ENCODE measurements at regions not wholly inside any gene's neighbourhood (a gene's known extent, or its start where the extent isn't known, plus 50 kb on each side); places are given as distances from the start of the nearest gene placed in this dataset.
"Not testable (repeated sequence)": the region's sequence is repeated elsewhere in the genome, so short reads cannot be mapped to it uniquely, and the experiment has no call there.

GRCh38 chr17:65307081-65307960, 170.2 kb downstream of the RGS9 start:
- no peak for DNase-seq (ENCODE audit: low spot score)

GRCh38 chr17:65305778-65306177, 168.6 kb downstream of the RGS9 start:
- DNase-seq (ENCODE audit: low spot score), result no peak

- DNase-seq (ENCODE audit: low spot score), result no peak
These were observed 167.9 kb downstream of the RGS9 start for GRCh38 chr17:65305116-65305515.

GRCh38 chr17:65301882-65302281, 164.7 kb downstream of the RGS9 start:
- not testable (repeated sequence) for DNase-seq (ENCODE audit: low spot score)

- DNase-seq (ENCODE audit: low spot score), result peak; percentile 48
These were observed 164.0 kb downstream of the RGS9 start for GRCh38 chr17:65301184-65301583.

GRCh38 chr17:65297916-65298315, 160.7 kb downstream of the RGS9 start:
- no peak for DNase-seq (ENCODE audit: low spot score)

- DNase-seq (ENCODE audit: low spot score), result peak; percentile 24
These were observed 160.2 kb downstream of the RGS9 start for GRCh38 chr17:65297384-65297783.

- DNase-seq (ENCODE audit: low spot score), result peak; percentile 71
These were observed 157.1 kb downstream of the RGS9 start for GRCh38 chr17:65294181-65294719.

GRCh38 chr17:65293584-65294180, 156.5 kb downstream of the RGS9 start:
- no peak for DNase-seq (ENCODE audit: low spot score)

- DNase-seq (ENCODE audit: low spot score), result peak; percentile 31
These were observed 155.3 kb downstream of the RGS9 start for GRCh38 chr17:65292430-65292829.

- DNase-seq (ENCODE audit: low spot score), result not testable (repeated sequence)
These were observed 154.1 kb downstream of the RGS9 start for GRCh38 chr17:65291301-65291700.

- peak; percentile 51 for DNase-seq (ENCODE audit: low spot score)
These were observed 153.4 kb downstream of the RGS9 start for GRCh38 chr17:65290616-65291015.

- no peak for DNase-seq (ENCODE audit: low spot score)
These were observed 152.9 kb downstream of the RGS9 start for GRCh38 chr17:65290056-65290455.

GRCh38 chr17:65287040-65287439, 149.9 kb downstream of the RGS9 start:
- DNase-seq (ENCODE audit: low spot score), result peak; percentile 88

- DNase-seq (ENCODE audit: low spot score), result peak; percentile 84
These were observed 146.5 kb downstream of the RGS9 start for GRCh38 chr17:65283704-65284103.

- no peak for DNase-seq (ENCODE audit: low spot score)
These were observed 142.3 kb downstream of the RGS9 start for GRCh38 chr17:65279456-65279855.

GRCh38 chr17:65278820-65279184, 141.6 kb downstream of the RGS9 start:
- no peak for DNase-seq (ENCODE audit: low spot score)

GRCh38 chr17:65278050-65278819, 141.1 kb downstream of the RGS9 start:
- peak; percentile 64 for DNase-seq (ENCODE audit: low spot score)

GRCh38 chr17:65277576-65277975, 140.4 kb downstream of the RGS9 start:
- no peak for DNase-seq (ENCODE audit: low spot score)

Measured in A172 (cell line).